ENCODE measurements at regions not wholly inside any gene's neighbourhood (a gene's known extent, or its start where the extent isn't known, plus 50 kb on each side); places are given as distances from the start of the nearest gene placed in this dataset.

DNA sequence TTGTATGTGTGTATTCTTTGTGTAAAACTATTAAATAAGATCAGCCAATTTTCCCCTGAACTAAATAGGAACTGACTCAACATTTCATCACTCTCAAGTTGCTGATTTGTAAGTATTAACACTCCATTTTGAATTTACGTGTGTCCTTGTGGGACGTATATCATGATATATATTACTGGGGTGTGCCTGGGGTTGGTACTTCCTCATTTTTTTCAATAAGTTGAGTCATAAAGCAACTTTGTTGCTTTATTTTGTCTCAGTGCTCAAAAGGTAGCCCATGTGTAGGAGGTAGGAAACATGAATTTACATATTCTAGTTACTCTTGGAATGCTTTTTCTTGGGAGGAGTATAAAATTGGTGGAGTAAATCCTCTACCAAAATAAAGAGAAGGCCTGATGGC, 193.9 kb upstream of the RAG2 start:
- Histone ChIP-seq H4K20me1 (ENCODE audit: insufficient read depth, low read length) (no peaks in the 10 kb centered on the region), H3K36me3 (replicated peaks in 1 of 2; ENCODE audit: control insufficient read depth in 1 of 2, insufficient read depth in 2 of 2, low read length in 2 of 2) (no peaks in the 10 kb centered on the region), H3K79me2 (ENCODE audit: insufficient read depth, low read length) (no peaks in the 10 kb centered on the region), H3K4me3 (replicated peaks in 1 of 3; ENCODE audit: low read depth in 2 of 3, low read length in 3 of 3) (no peak overlapping the region), H2AFZ (ENCODE audit: insufficient read depth, low read depth, low read length, poor library complexity, severe bottlenecking) (no peak overlapping the region), H3K4me2 (replicated peaks; ENCODE audit: extremely low read depth, low read length, poor library complexity, severe bottlenecking) (no peak overlapping the region), H3K9me3 (replicated peaks in 1 of 2; ENCODE audit: control insufficient read depth in 1 of 2, insufficient read depth in 1 of 2, low read length in 2 of 2) (no peaks in the 10 kb centered on the region), H3K4me1 (ENCODE audit: control insufficient read depth in 1 of 2, insufficient read depth in 2 of 2, low read length in 2 of 2) (no peaks in the 10 kb centered on the region), H3K9ac (ENCODE audit: insufficient read depth, low read length, poor library complexity, severe bottlenecking) (no peak overlapping the region), H3K27ac (ENCODE audit: low read depth in 1 of 2, low read length in 2 of 2) (no peak overlapping the region), H3K27me3 (ENCODE audit: control insufficient read depth in 2 of 2, insufficient read depth in 2 of 2, low read length in 2 of 2) (peaks cover 9 to 13% of the 10 kb centered on the region in 2 donors)
- Mint-ChIP-seq H3K27me3 (ENCODE audit: low read depth in 3 of 3) (peaks cover 2 to 6% (median 6%) of the 10 kb centered on the region in 3 donors), H3K27ac (no peak overlapping the region), H3K4me1 (no peaks in the 10 kb centered on the region), H3K9me3 (peaks cover 0 to 6% (median 0%) of the 10 kb centered on the region in 7 donors), H3K4me3 (no peak overlapping the region), H3K36me3 (no peaks in the 10 kb centered on the region)
- intact Hi-C loops (cut with micrococcal nuclease): no loop called here
- no peak for DNase-seq
- TF ChIP-seq, protein P1, sequence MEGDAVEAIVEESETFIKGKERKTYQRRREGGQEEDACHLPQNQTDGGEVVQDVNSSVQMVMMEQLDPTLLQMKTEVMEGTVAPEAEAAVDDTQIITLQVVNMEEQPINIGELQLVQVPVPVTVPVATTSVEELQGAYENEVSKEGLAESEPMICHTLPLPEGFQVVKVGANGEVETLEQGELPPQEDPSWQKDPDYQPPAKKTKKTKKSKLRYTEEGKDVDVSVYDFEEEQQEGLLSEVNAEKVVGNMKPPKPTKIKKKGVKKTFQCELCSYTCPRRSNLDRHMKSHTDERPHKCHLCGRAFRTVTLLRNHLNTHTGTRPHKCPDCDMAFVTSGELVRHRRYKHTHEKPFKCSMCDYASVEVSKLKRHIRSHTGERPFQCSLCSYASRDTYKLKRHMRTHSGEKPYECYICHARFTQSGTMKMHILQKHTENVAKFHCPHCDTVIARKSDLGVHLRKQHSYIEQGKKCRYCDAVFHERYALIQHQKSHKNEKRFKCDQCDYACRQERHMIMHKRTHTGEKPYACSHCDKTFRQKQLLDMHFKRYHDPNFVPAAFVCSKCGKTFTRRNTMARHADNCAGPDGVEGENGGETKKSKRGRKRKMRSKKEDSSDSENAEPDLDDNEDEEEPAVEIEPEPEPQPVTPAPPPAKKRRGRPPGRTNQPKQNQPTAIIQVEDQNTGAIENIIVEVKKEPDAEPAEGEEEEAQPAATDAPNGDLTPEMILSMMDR (IDR thresholded peaks at IDR 0.05): no peak
- no CpG with 5 or more reads among the region's 2 CpGs for WGBS (ENCODE audit: insufficient coverage)

DNA sequence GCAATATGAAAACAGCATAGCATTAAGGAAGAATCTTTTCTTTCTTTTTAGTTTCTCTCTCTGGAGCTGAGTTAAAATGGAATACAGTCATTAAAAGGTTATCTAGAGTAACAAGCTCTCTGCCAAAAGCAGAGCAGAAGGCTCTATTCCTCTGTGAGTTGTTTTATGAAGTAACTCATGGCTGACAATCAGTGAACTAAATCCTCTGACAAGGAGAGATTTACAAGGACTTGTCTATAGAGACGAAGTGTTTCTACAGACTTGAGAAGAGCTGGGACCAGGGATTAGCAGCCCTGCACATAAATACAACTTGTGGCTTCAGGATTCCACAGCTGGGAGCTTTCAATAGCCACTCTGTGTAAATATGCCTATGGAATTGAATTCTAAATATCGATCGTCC, 192.5 kb upstream of the RAG2 start:
- no peak overlapping the region for H2AFZ ChIP-seq (ENCODE audit: insufficient read depth, low read depth, low read length, poor library complexity, severe bottlenecking)
- peaks cover 2 to 6% (median 6%) of the 10 kb centered on the region in 3 donors for H3K27me3 Mint-ChIP-seq (ENCODE audit: low read depth in 3 of 3)
- DNase-seq: no peak
- peaks cover 0 to 4% (median 0%) of the 10 kb centered on the region in 7 donors for H3K9me3 Mint-ChIP-seq
- intact Hi-C loops (cut with micrococcal nuclease): no loop called here
- peaks cover 9 to 13% of the 10 kb centered on the region in 2 donors for H3K27me3 ChIP-seq (ENCODE audit: control insufficient read depth in 2 of 2, insufficient read depth in 2 of 2, low read length in 2 of 2)
- no peak overlapping the region for H3K4me2 ChIP-seq (replicated peaks; ENCODE audit: extremely low read depth, low read length, poor library complexity, severe bottlenecking)
- TF ChIP-seq, protein P1 (IDR thresholded peaks at IDR 0.05): no peak
- H3K4me1 ChIP-seq (ENCODE audit: control insufficient read depth in 1 of 2, insufficient read depth in 2 of 2, low read length in 2 of 2): no peaks in the 10 kb centered on the region
- no peak overlapping the region for H3K4me3 ChIP-seq (replicated peaks in 1 of 3; ENCODE audit: low read depth in 2 of 3, low read length in 3 of 3)
- no peak overlapping the region for H3K27ac ChIP-seq (ENCODE audit: low read depth in 1 of 2, low read length in 2 of 2)
- H3K4me1 Mint-ChIP-seq: no peaks in the 10 kb centered on the region
- H3K36me3 Mint-ChIP-seq: no peaks in the 10 kb centered on the region
- H4K20me1 ChIP-seq (ENCODE audit: insufficient read depth, low read length): no peaks in the 10 kb centered on the region
- H3K27ac Mint-ChIP-seq: no peak overlapping the region
- H3K4me3 Mint-ChIP-seq: no peak overlapping the region
- no peaks in the 10 kb centered on the region for H3K36me3 ChIP-seq (replicated peaks in 1 of 2; ENCODE audit: control insufficient read depth in 1 of 2, insufficient read depth in 2 of 2, low read length in 2 of 2)
- H3K9me3 ChIP-seq (replicated peaks in 1 of 2; ENCODE audit: control insufficient read depth in 1 of 2, insufficient read depth in 1 of 2, low read length in 2 of 2): no peaks in the 10 kb centered on the region
- no peak overlapping the region for H3K9ac ChIP-seq (ENCODE audit: insufficient read depth, low read length, poor library complexity, severe bottlenecking)
- no peaks in the 10 kb centered on the region for H3K79me2 ChIP-seq (ENCODE audit: insufficient read depth, low read length)
- 95% methylated on average over 3 of the region's 3 CpGs for WGBS (ENCODE audit: insufficient coverage)
